Suprapubic skin (tissue), 3 donors: ENCODE measurements at regions not wholly inside any gene's neighbourhood (a gene's known extent, or its start where the extent isn't known, plus 50 kb on each side); places are given as distances from the start of the nearest gene placed in this dataset.

Experiments used
- EP300 ChIP-seq: sonication (generic); formaldehyde crosslinking; IDR thresholded peaks from one replicate; pipeline ENCODE4 v1.6.1; 2017; ENCODE audit warnings: antibody characterized with exemption
- POLR2A ChIP-seq, 2 donors: fragments of 450-650 bp; IDR thresholded peaks; one replicate each; pipeline ENCODE4 v1.6.1; 2017; ENCODE audit warnings: antibody characterized with exemption in 2 of 2, mild to moderate bottlenecking in 2 of 2, moderate library complexity in 2 of 2
- TF ChIP-seq, protein P1 (sequence below), 2 donors: fragments of 200-600 bp in 1 of 2; fragments of 450-650 bp in 1 of 2; sonication (generic) in 1 of 2; IDR thresholded peaks; one replicate each; pipeline ENCODE4 v1.5.1; 2016 to 2019; ENCODE audit warnings: antibody characterized with exemption in 2 of 2, mild to moderate bottlenecking in 1 of 2, moderate library complexity in 1 of 2

DNA sequence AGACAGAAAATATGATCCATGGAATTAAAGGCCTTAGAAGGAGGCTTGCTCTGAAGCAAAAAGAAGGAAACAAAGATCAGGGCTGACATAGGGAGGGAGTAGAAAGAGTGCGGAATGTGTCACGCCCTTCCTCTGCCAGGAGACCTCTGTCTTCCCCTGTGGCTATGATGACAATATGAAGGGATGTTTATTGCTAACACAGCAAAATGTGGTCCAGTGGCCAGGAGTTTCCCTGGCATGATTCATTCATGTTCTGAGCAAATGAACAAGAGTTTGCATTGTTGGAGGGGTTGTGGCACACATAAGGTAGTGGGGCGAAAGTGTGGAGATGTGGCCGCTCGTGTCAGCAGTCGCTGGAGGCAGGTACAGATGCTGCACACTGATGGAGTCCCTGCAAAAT, 169.4 kb downstream of the SHQ1 start:
- TF ChIP-seq, protein P1, sequence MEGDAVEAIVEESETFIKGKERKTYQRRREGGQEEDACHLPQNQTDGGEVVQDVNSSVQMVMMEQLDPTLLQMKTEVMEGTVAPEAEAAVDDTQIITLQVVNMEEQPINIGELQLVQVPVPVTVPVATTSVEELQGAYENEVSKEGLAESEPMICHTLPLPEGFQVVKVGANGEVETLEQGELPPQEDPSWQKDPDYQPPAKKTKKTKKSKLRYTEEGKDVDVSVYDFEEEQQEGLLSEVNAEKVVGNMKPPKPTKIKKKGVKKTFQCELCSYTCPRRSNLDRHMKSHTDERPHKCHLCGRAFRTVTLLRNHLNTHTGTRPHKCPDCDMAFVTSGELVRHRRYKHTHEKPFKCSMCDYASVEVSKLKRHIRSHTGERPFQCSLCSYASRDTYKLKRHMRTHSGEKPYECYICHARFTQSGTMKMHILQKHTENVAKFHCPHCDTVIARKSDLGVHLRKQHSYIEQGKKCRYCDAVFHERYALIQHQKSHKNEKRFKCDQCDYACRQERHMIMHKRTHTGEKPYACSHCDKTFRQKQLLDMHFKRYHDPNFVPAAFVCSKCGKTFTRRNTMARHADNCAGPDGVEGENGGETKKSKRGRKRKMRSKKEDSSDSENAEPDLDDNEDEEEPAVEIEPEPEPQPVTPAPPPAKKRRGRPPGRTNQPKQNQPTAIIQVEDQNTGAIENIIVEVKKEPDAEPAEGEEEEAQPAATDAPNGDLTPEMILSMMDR (IDR thresholded peaks at IDR 0.05), result no peak
- TF ChIP-seq POLR2A (IDR thresholded peaks at IDR 0.05) (no peak), EP300 (no peak)
